NB4 (cell line): ENCODE measurements at regions not wholly inside any gene's neighbourhood (a gene's known extent, or its start where the extent isn't known, plus 50 kb on each side); places are given as distances from the start of the nearest gene placed in this dataset.
"Not testable (repeated sequence)": the region's sequence is repeated elsewhere in the genome, so short reads cannot be mapped to it uniquely, and the experiment has no call there.

Experiments
- MYC ChIP-seq: IDR thresholded peaks from 2 replicates; pipeline ENCODE4 v1.6.1; 2011; ENCODE audit warnings: low read depth, low read length
- POLR2A ChIP-seq: IDR thresholded peaks from 2 replicates; pipeline ENCODE4 v1.6.1; 2011; ENCODE audit warnings: mild to moderate bottlenecking; ENCODE audit not compliant: insufficient read length; ENCODE audit errors: extremely low read depth
- TF ChIP-seq, protein P1 (sequence below): IDR thresholded peaks from one replicate; pipeline ENCODE4 v1.5.1; 2012; ENCODE audit warnings: low read depth, low read length

DNA sequence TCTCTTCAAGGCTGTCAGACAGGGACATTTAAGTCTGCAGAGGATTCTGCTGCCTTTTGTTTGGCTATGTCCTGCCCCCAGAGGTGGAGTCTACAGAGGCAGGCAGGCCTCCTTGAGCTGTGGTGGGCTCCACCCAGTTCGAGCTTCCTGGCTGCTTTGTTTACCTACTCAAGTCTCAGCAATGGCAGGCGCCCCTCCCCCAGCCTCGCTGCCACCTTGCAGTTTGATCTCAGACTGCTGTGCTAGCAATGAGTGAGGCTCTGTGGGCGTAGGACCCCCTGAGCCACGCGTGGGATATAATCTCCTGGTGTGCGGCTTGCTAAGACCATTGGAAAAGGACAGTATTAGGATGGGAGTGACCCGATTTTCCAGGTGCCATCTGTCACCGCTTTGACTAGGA, 437.6 kb downstream of the STK39 start:
- not testable (repeated sequence) for TF ChIP-seq POLR2A, MYC
- TF ChIP-seq, protein P1, sequence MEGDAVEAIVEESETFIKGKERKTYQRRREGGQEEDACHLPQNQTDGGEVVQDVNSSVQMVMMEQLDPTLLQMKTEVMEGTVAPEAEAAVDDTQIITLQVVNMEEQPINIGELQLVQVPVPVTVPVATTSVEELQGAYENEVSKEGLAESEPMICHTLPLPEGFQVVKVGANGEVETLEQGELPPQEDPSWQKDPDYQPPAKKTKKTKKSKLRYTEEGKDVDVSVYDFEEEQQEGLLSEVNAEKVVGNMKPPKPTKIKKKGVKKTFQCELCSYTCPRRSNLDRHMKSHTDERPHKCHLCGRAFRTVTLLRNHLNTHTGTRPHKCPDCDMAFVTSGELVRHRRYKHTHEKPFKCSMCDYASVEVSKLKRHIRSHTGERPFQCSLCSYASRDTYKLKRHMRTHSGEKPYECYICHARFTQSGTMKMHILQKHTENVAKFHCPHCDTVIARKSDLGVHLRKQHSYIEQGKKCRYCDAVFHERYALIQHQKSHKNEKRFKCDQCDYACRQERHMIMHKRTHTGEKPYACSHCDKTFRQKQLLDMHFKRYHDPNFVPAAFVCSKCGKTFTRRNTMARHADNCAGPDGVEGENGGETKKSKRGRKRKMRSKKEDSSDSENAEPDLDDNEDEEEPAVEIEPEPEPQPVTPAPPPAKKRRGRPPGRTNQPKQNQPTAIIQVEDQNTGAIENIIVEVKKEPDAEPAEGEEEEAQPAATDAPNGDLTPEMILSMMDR: not testable (repeated sequence)
